ENCODE measurements at regions not wholly inside any gene's neighbourhood (a gene's known extent, or its start where the extent isn't known, plus 50 kb on each side); places are given as distances from the start of the nearest gene placed in this dataset.

DNA sequence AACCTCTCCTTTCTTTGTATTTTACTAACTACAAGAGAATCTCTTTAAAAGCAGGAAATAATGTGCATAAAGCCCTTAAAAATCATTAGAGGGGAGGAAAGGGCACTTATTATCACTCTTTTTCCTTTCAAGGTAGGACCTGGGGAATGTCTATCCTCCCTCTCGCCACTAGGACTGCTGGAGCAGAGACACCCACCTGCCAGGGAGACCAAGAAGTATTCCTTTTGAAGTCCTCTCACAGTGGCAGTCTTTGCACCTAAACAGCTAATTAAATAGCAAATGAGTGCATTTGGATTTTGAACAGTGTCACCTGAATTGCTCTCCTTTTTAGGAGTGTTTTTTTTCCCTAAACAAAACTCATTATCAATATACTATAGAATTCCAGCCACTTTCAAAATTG is 874.1 kb downstream of the ZPLD1 start:
- Mint-ChIP-seq H3K27me3 (no peaks in the 10 kb centered on the region), H3K9me3 (no peaks in the 10 kb centered on the region), H3K4me3 (no peak overlapping the region), H3K4me1 (ENCODE audit: low read depth) (no peaks in the 10 kb centered on the region), H3K27ac (no peak overlapping the region), H3K36me3 (ENCODE audit: low read depth) (no peaks in the 10 kb centered on the region)

DNA sequence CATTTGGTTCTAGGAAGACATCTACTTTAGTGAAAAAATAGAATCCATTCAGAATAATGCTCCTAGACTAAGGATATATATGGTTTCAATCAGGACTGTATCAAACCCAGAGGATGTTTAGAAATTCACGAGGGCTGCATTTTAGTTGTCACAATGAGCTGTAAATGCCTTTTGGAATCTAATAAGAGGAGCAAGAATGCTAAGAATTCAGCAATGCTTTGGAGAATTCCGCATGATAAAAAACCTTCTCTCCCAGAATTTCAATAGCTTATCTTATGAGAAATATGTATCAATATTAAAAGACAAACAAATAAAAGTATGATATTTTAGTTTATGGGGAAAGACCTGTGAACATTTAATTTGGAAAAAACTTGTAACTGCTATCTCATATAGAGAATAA is 885.1 kb downstream of the ZPLD1 start:
- Mint-ChIP-seq H3K27ac (no peak overlapping the region), H3K4me1 (ENCODE audit: low read depth) (no peaks in the 10 kb centered on the region), H3K9me3 (peaks cover 9% of the 10 kb centered on the region), H3K27me3 (no peaks in the 10 kb centered on the region), H3K4me3 (no peak overlapping the region), H3K36me3 (ENCODE audit: low read depth) (no peaks in the 10 kb centered on the region)

DNA sequence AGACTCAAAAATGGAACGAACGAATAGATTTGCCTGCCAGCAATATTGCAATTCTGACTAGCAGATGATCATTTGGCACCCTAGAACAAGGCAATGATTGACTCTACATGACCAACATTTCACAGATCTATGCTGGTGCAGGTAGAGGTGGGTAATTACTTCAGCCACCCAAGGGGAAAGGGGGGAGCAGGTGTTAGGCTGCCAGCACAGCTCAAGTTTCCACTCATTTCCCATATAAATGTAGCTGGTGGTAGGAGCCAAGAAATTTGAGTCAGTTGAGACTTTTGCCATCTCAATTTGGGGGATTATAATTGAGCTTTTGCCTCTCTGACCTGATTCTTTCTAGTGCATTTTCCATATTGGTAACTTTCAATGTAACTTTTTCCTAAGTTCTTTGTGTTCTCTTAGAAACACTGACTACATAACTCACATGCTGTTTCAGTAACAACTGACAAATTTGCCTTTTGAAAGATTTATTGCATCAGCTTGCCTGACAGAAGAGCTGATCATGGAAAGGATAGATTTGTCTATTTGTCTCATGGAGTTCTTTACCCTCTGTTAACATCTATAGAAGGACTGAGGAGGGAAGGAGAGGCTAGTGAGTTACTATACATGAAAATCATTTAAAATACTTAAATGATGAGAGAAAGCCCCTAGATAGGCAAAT is 902.5 kb downstream of the ZPLD1 start:
- no peaks in the 10 kb centered on the region for H3K36me3 Mint-ChIP-seq (ENCODE audit: low read depth)
- no peaks in the 10 kb centered on the region for H3K4me1 Mint-ChIP-seq (ENCODE audit: low read depth)
- H3K4me3 Mint-ChIP-seq, result no peak overlapping the region
- H3K9me3 Mint-ChIP-seq, result no peaks in the 10 kb centered on the region
- H3K27ac Mint-ChIP-seq, result no peak overlapping the region
- H3K27me3 Mint-ChIP-seq, result no peaks in the 10 kb centered on the region

DNA sequence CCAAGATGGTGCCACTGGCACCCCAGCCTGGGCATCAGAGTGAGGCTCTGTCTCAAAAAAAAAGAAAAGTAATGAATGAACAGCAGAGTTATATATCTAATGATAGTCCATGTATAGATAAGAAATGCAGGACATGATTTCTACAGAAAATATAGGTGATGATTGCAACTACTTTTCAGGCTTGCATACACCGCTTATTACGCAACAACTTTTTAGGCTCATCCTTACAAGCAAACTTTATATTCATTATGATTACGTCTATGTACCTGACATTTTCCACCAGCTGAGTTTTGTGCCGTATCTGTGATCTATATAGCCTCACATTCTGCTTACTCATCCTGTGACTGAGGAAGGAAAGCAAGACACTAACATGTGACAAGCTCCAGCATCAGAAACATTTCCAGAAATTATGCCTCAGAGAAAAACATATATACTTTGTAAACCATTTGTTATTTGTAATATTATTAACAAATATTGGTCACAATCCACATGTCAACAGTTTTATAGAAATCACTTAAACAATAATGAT is 906.3 kb downstream of the ZPLD1 start:
- H3K27ac Mint-ChIP-seq, result no peak overlapping the region

DNA sequence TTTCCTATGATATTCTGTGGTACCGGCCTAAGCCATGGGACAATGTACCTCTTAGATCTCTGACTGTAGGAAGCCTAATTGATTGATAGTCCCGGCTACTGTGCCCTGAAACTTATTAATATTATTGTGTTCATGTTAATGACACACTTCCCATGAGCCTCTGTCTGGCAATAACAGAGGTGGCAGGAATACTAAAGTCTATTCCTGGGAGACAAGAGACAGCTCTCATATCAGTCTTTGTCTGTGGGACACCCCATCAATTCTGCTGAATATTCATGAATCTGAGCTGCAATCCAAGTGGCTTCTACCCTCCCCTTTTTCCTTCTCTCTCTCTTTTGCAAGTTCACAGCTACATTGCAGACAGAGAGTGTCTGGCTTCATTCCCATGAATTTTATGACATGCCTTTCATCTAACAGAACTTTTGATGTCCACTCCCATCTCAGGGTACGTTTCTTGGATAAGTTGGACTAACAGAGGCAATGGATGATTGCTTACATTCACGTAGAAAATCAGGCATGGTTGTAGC is 907.5 kb downstream of the ZPLD1 start:
- H3K9me3 Mint-ChIP-seq, result no peaks in the 10 kb centered on the region

More for the DNA sequence above, 906.3 kb downstream of the ZPLD1 start:
- no peak overlapping the region for H3K4me3 Mint-ChIP-seq
- no peaks in the 10 kb centered on the region for H3K4me1 Mint-ChIP-seq (ENCODE audit: low read depth)
- no peaks in the 10 kb centered on the region for H3K9me3 Mint-ChIP-seq
- no peaks in the 10 kb centered on the region for H3K36me3 Mint-ChIP-seq (ENCODE audit: low read depth)
- no peaks in the 10 kb centered on the region for H3K27me3 Mint-ChIP-seq

DNA sequence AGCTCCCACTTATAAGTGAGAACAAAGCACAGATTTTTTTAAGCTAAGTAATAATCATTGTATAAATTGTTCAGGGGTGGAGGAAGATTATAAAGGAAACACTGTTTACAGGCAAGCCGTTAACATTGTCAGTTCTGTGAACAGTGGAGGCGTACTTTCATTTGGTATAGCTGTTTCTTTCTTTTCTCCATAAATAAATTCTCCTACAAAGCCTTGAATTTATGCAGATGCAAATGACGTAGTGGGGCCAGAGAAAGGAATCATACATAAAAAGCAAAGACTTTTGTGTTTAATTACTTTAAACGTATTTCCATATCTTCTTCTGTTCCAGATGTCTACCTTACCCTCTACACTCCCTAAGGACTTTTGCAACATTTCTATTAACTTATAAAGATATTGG is 914.9 kb downstream of the ZPLD1 start:
- Mint-ChIP-seq H3K36me3 (ENCODE audit: low read depth) (no peaks in the 10 kb centered on the region), H3K27ac (no peak overlapping the region), H3K9me3 (no peaks in the 10 kb centered on the region), H3K4me3 (no peak overlapping the region), H3K27me3 (no peaks in the 10 kb centered on the region), H3K4me1 (ENCODE audit: low read depth) (no peaks in the 10 kb centered on the region)

More for the DNA sequence above, 907.5 kb downstream of the ZPLD1 start:
- no peaks in the 10 kb centered on the region for H3K27me3 Mint-ChIP-seq
- H3K4me1 Mint-ChIP-seq (ENCODE audit: low read depth), result no peaks in the 10 kb centered on the region
- no peaks in the 10 kb centered on the region for H3K36me3 Mint-ChIP-seq (ENCODE audit: low read depth)
- no peak overlapping the region for H3K27ac Mint-ChIP-seq
- H3K4me3 Mint-ChIP-seq, result no peak overlapping the region

DNA sequence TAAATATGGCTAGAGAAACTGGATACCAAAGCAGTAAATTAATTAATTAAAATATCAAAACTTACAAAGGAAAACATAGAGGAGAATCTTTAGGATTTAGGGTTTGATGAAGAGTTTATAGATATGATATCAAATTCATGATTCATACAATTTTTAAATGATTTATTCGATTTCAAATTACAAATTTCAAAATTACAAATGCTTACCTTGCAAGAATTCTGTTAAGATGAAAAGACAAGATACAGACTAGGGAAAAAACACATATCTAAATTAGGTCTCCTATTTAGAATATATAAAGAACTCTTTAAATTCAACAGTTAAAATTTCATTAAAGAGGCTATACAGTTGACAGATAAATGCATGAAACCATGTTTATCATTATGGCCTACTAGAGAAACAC is 930.7 kb downstream of the ZPLD1 start:
- Mint-ChIP-seq H3K27ac (no peak overlapping the region), H3K4me1 (ENCODE audit: low read depth) (no peaks in the 10 kb centered on the region), H3K9me3 (peaks cover 7% of the 10 kb centered on the region), H3K36me3 (ENCODE audit: low read depth) (no peaks in the 10 kb centered on the region), H3K4me3 (no peak overlapping the region), H3K27me3 (no peaks in the 10 kb centered on the region)

DNA sequence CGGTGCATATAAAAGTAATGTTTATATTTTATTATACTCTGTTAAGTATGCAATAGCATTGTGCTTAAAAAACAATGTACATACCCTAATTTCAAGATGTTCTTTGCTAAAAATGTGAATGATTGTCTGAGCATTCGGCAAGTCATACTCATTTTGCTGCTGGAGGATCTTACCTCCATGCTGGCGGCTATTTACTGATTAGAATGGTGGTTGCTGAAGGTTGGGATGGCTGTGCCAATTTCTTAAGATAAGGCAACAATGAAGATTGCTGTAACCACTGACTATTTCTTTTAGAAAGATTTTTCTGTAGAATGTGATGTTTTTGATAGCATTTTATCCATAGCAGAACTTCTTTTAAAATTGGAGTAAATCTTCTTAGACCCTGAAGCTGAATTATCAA is 932.7 kb downstream of the ZPLD1 start:
- Mint-ChIP-seq H3K36me3 (ENCODE audit: low read depth) (no peaks in the 10 kb centered on the region), H3K27ac (no peak overlapping the region), H3K4me1 (ENCODE audit: low read depth) (no peaks in the 10 kb centered on the region), H3K9me3 (peaks cover 7% of the 10 kb centered on the region), H3K4me3 (no peak overlapping the region), H3K27me3 (no peaks in the 10 kb centered on the region)

DNA sequence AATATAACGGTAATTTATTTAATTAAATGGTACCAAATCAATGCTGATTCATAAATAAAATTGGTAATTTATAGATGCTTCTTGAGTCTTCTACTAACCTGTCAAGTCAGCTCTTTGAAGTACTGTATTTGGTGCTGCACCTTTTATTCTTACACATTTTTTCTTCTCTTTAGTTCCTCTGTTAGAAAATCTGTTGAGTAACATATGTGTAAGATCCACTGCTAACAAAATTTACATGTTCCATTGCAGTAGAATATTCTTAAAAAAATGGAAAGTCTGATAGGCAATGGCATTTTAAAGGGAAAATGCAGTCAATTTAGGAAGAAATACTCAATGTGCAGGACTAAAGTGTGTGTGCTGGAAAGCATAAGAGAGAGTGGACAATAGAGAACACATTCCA is 936.6 kb downstream of the ZPLD1 start:
- H3K9me3 Mint-ChIP-seq, result peaks cover 7% of the 10 kb centered on the region
- H3K36me3 Mint-ChIP-seq (ENCODE audit: low read depth), result no peaks in the 10 kb centered on the region
- no peaks in the 10 kb centered on the region for H3K4me1 Mint-ChIP-seq (ENCODE audit: low read depth)
- no peak overlapping the region for H3K4me3 Mint-ChIP-seq
- H3K27me3 Mint-ChIP-seq, result no peaks in the 10 kb centered on the region
- no peak overlapping the region for H3K27ac Mint-ChIP-seq

DNA sequence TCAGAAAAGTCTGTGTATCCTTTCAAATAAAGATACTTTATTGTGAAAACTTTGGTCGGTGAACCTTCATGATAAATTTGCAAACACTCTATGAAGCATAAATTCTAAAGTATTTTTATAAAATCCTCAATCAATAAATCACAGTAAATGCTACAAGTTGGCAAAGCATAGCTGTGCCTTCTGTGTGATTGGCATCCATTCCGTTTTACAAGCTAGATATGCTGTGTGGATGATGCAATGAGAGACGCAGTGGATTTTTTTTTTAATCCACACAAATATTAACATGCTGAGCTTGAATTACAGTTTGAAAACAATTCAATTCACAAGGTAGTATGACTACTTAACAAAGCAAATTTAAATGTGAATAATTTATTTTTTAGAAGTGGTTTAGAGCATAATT is 937.2 kb downstream of the ZPLD1 start:
- Mint-ChIP-seq H3K27ac (no peak overlapping the region), H3K27me3 (no peaks in the 10 kb centered on the region), H3K9me3 (peaks cover 7% of the 10 kb centered on the region), H3K4me3 (no peak overlapping the region), H3K36me3 (ENCODE audit: low read depth) (no peaks in the 10 kb centered on the region), H3K4me1 (ENCODE audit: low read depth) (no peaks in the 10 kb centered on the region)

DNA sequence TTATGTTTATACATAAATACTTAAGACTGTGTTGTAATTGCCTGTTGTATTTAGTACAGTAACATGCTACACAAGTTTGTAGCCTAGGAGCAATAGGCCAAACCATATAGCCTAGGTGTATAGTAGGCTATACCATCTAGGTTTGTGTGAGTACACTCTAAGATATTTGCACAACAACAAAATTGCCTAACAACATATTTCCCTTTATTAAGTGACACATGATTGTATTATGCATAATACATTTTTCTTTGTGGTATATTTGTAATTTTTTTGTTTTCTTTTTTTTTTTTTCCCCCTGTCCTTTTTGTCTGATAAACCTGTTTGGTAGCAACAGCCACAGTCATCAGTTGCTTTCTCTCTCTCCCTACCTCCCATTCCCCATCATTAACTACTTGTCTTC is 945.6 kb downstream of the ZPLD1 start:
- no peaks in the 10 kb centered on the region for H3K27me3 Mint-ChIP-seq
- no peak overlapping the region for H3K4me3 Mint-ChIP-seq
- H3K27ac Mint-ChIP-seq, result no peak overlapping the region
- no peaks in the 10 kb centered on the region for H3K4me1 Mint-ChIP-seq (ENCODE audit: low read depth)
- H3K36me3 Mint-ChIP-seq (ENCODE audit: low read depth), result no peaks in the 10 kb centered on the region
- H3K9me3 Mint-ChIP-seq, result no peaks in the 10 kb centered on the region

DNA sequence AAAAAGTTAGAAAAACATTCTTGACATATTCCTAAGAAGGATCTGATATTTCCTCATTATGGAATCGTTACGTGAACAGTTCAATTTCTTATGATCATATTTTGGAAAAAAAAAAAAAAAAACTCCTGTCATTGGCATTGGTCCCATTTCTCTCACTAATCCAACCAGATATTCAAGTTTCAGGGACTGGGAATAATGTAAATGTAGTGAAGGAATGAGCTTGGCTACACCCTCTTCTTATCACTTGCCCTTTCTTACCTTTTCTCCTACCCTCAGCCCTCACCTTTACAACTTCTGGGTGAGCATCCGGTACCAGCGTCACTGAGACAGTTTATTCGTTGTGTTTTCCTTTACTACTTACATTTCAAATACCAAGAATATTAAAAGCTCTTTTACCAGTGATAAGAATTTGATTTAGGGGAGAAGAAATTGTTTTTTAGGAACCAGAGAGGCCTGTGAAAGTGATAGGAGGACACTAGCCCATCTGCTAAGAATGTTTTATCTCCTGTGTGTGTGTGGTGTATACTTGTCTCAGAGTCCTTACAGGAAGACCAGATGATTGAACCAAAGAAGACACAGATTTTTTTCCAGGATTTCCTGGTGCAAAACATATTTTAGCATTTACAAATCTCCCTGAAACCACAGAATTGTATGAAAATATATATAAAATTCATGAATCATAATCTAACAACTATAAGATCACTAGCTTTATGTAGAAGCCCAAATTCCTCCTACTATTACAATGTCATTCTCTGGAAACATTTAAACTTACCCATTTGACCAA is 946.7 kb downstream of the ZPLD1 start:
- H3K36me3 Mint-ChIP-seq (ENCODE audit: low read depth), result no peaks in the 10 kb centered on the region
- H3K9me3 Mint-ChIP-seq, result no peaks in the 10 kb centered on the region
- no peak overlapping the region for H3K27ac Mint-ChIP-seq
- H3K27me3 Mint-ChIP-seq, result no peaks in the 10 kb centered on the region
- H3K4me1 Mint-ChIP-seq (ENCODE audit: low read depth), result no peaks in the 10 kb centered on the region
- H3K4me3 Mint-ChIP-seq, result no peak overlapping the region

DNA sequence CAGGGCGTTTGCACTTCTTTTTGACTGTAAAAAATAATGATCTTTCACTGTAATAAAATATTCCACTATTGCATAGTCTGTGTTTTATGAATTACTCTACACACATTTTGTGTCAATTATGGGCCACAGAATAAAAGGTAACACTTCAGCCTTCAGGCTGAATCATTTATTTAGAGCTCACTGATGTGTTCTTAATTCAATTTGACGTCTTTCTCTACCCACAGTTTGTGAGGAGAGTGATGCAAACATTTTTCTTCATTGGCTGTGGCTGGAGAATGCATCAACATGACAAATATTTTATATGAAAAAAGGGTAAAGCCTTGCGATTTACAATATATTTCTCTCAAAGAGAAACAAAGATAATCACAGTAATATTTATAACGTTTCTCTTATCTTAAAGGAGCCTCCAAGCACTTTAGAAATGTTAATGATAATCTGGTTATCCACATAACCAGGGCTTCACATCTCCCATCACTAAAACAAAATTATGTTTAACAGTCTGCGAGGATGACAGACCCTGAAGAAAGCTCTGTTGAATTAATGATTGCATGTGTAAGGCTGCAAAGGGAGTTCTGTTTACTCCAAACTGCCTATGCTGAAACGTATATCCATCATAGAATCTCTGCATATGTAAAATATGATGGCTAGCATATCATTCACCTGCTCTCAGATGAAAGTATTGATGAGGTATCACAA is 951.3 kb downstream of the ZPLD1 start:
- Mint-ChIP-seq H3K27ac (no peak overlapping the region), H3K4me3 (no peak overlapping the region), H3K36me3 (ENCODE audit: low read depth) (no peaks in the 10 kb centered on the region), H3K27me3 (no peaks in the 10 kb centered on the region), H3K9me3 (no peaks in the 10 kb centered on the region), H3K4me1 (ENCODE audit: low read depth) (no peaks in the 10 kb centered on the region)

DNA sequence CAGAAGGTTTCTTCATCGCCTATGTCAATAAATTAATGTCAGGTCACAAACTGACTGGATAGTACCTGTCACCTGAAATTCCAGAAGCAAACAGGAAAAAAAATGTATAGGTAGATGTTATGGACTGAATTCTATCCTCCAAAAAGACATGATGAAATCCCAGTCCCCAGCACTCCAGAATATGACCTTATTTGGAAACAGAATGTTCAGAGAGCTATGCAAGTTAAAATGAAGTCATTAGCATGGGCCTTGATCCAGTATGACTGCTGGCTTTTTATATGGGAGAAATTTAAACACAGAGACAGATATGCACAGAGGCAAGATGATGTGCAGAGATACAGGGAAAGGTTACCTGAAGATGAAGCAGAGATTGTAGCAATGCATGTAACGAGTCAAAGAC is 953.4 kb downstream of the ZPLD1 start:
- Mint-ChIP-seq H3K4me3 (no peak overlapping the region), H3K36me3 (ENCODE audit: low read depth) (no peaks in the 10 kb centered on the region), H3K27me3 (no peaks in the 10 kb centered on the region), H3K27ac (no peak overlapping the region), H3K4me1 (ENCODE audit: low read depth) (no peaks in the 10 kb centered on the region), H3K9me3 (no peaks in the 10 kb centered on the region)

DNA sequence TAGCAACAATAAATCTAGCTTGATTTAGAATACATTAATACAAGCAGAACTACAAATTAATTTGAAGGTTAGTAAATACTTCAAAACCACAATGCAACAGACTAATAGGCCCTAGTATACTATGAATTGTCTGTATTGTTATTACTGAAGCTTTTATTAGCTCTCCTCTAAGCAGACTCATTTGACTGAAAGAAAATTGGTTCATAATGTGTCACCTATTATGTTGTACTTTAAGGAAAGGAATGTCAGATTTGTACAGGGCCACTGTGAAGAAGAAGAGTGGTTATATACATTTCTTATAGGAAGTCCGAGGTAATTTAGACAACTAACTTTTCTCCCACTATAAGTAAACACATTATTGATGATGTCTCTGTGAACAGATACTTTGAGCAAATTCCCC is 954.5 kb downstream of the ZPLD1 start:
- Mint-ChIP-seq H3K9me3 (no peaks in the 10 kb centered on the region), H3K4me1 (ENCODE audit: low read depth) (no peaks in the 10 kb centered on the region), H3K36me3 (ENCODE audit: low read depth) (no peaks in the 10 kb centered on the region), H3K27ac (no peak overlapping the region), H3K4me3 (no peak overlapping the region), H3K27me3 (no peaks in the 10 kb centered on the region)

All from stimulated activated naive CD8-positive, alpha-beta T cell treated with anti-CD3 and anti-CD28 coated beads, Interleukin-15, Interleukin-2, amounts not matched to agents 100 ng/mL and 50 ng/mL, for 24 hours (primary cell).